ENCODE measurements at regions not wholly inside any gene's neighbourhood (a gene's known extent, or its start where the extent isn't known, plus 50 kb on each side); places are given as distances from the start of the nearest gene placed in this dataset.

DNA sequence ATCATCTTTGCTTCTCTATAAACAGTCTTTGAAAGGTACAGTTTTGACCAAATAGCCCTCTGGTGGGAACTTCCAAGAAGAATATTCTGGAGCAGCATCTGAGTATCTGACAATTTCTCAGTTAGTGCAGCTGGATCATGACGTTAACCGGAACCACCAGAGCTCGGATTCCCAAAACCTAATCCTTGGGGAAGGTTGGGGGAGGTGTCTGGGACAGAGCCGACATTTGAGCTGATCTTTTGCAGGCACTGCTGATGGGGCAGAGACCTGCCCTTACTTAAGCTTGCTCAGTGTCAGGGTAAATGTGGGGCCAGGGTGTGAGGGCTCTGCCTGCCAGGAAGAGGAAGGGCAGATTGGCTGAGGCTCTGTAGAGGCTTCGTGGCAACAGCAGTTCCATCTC, 416.6 kb downstream of the DHX35 start:
- no peak for DNase-seq (ENCODE audit: low spot score)
- H3K9me3 ChIP-seq (ENCODE audit: low read depth) = no peaks in the 10 kb centered on the region
- no peak for TF ChIP-seq EZH2 (IDR thresholded peaks at IDR 0.05; ENCODE audit: borderline replicate concordance)
- no peak for TF ChIP-seq EZH2phosphoT487 (IDR thresholded peaks at IDR 0.05; ENCODE audit: low read depth, severe bottlenecking, unreplicated experiment)
- TF ChIP-seq, protein P1, sequence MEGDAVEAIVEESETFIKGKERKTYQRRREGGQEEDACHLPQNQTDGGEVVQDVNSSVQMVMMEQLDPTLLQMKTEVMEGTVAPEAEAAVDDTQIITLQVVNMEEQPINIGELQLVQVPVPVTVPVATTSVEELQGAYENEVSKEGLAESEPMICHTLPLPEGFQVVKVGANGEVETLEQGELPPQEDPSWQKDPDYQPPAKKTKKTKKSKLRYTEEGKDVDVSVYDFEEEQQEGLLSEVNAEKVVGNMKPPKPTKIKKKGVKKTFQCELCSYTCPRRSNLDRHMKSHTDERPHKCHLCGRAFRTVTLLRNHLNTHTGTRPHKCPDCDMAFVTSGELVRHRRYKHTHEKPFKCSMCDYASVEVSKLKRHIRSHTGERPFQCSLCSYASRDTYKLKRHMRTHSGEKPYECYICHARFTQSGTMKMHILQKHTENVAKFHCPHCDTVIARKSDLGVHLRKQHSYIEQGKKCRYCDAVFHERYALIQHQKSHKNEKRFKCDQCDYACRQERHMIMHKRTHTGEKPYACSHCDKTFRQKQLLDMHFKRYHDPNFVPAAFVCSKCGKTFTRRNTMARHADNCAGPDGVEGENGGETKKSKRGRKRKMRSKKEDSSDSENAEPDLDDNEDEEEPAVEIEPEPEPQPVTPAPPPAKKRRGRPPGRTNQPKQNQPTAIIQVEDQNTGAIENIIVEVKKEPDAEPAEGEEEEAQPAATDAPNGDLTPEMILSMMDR (IDR thresholded peaks at IDR 0.05; ENCODE audit: poor library complexity) = no peak
- no peak overlapping the region for H3K4me3 ChIP-seq
- H2AFZ ChIP-seq = no peak overlapping the region
- H4K20me1 ChIP-seq (ENCODE audit: insufficient read depth, poor library complexity, severe bottlenecking) = no peaks in the 10 kb centered on the region
- no peaks in the 10 kb centered on the region for H3K79me2 ChIP-seq
- no peaks in the 10 kb centered on the region for H3K36me3 ChIP-seq (replicated peaks; ENCODE audit: insufficient read depth, low read depth)
- H3K27ac ChIP-seq = no peak overlapping the region
- H3K9me2 ChIP-seq (replicated peaks; ENCODE audit: insufficient read depth) = no peaks in the 10 kb centered on the region
- 61% methylated on average over 5 of the region's 5 CpGs for WGBS (ENCODE audit: low lambda C conversion rate, missing lambda C conversion rate)
- H3K27me3 ChIP-seq = no peaks in the 10 kb centered on the region
- no peak overlapping the region for H3K4me2 ChIP-seq
- no peaks in the 10 kb centered on the region for H3K4me1 ChIP-seq (ENCODE audit: insufficient read depth)

DNA sequence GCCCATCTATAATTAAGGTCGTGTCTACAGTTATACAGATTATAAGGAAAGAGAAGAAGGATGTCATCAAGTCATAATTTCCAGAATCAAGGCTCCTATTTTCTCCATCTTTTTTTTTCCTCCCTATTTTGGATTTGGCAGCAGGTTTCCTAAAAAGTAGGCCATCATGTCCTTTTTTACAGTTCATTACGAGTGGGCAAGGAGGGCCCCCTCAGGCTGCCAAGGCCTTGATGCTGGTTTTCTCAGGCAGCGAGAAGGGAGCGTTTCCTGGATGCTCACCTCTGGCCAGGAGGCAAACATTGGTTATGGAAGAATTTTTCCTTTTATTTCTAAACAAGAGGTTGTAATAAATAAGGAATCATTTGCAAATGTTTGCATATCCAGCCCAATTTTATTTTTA, 414.6 kb downstream of the DHX35 start:
- no peaks in the 10 kb centered on the region for H3K9me3 ChIP-seq (ENCODE audit: low read depth)
- WGBS (ENCODE audit: low lambda C conversion rate, missing lambda C conversion rate) = 84% methylated on average over 4 of the region's 4 CpGs
- H3K9me2 ChIP-seq (replicated peaks; ENCODE audit: insufficient read depth) = no peaks in the 10 kb centered on the region

GRCh38 chr20:39364320-39364719, 402.2 kb downstream of the DHX35 start:
- no peak overlapping the region for H3K27ac ChIP-seq
- H3K9me3 ChIP-seq (ENCODE audit: low read depth) = no peaks in the 10 kb centered on the region
- H3K27me3 ChIP-seq = no peaks in the 10 kb centered on the region
- no peak overlapping the region for H3K4me2 ChIP-seq
- H3K4me3 ChIP-seq = no peak overlapping the region
- 72% methylated on average over 2 of the region's 2 CpGs for WGBS (ENCODE audit: low lambda C conversion rate, missing lambda C conversion rate)
- H3K9me2 ChIP-seq (replicated peaks; ENCODE audit: insufficient read depth) = no peaks in the 10 kb centered on the region
- TF ChIP-seq EZH2phosphoT487 (IDR thresholded peaks at IDR 0.05; ENCODE audit: low read depth, severe bottlenecking, unreplicated experiment) (no peak), EZH2 (IDR thresholded peaks at IDR 0.05; ENCODE audit: borderline replicate concordance) (no peak)
- TF ChIP-seq, protein P1 (IDR thresholded peaks at IDR 0.05; ENCODE audit: poor library complexity) = no peak
- no peaks in the 10 kb centered on the region for H3K79me2 ChIP-seq
- DNase-seq (ENCODE audit: low spot score) = no peak
- H3K4me1 ChIP-seq (ENCODE audit: insufficient read depth) = no peaks in the 10 kb centered on the region
- H2AFZ ChIP-seq = no peak overlapping the region
- no peaks in the 10 kb centered on the region for H4K20me1 ChIP-seq (ENCODE audit: insufficient read depth, poor library complexity, severe bottlenecking)
- no peaks in the 10 kb centered on the region for H3K36me3 ChIP-seq (replicated peaks; ENCODE audit: insufficient read depth, low read depth)

More for the DNA sequence above, 414.6 kb downstream of the DHX35 start:
- H3K4me3 ChIP-seq = no peak overlapping the region
- no peaks in the 10 kb centered on the region for H3K79me2 ChIP-seq
- H4K20me1 ChIP-seq (ENCODE audit: insufficient read depth, poor library complexity, severe bottlenecking) = no peaks in the 10 kb centered on the region
- no peak overlapping the region for H2AFZ ChIP-seq
- H3K4me1 ChIP-seq (ENCODE audit: insufficient read depth) = no peaks in the 10 kb centered on the region
- H3K27ac ChIP-seq = no peak overlapping the region
- no peaks in the 10 kb centered on the region for H3K27me3 ChIP-seq
- H3K4me2 ChIP-seq = no peak overlapping the region
- H3K36me3 ChIP-seq (replicated peaks; ENCODE audit: insufficient read depth, low read depth) = no peaks in the 10 kb centered on the region
- TF ChIP-seq, protein P1 (IDR thresholded peaks at IDR 0.05; ENCODE audit: poor library complexity) = no peak
- TF ChIP-seq EZH2phosphoT487 (IDR thresholded peaks at IDR 0.05; ENCODE audit: low read depth, severe bottlenecking, unreplicated experiment) = no peak
- no peak for TF ChIP-seq EZH2 (IDR thresholded peaks at IDR 0.05; ENCODE audit: borderline replicate concordance)
- no peak for DNase-seq (ENCODE audit: low spot score)
